ENCODE measurements at regions not wholly inside any gene's neighbourhood (a gene's known extent, or its start where the extent isn't known, plus 50 kb on each side); places are given as distances from the start of the nearest gene placed in this dataset.
"Not testable (repeated sequence)": the region's sequence is repeated elsewhere in the genome, so short reads cannot be mapped to it uniquely, and the experiment has no call there.

GRCh38 chr1:148686735-148687134 is 61.8 kb upstream of the NUDT4B start:
- TF ChIP-seq EZH2phosphoT487 (IDR thresholded peaks at IDR 0.05; ENCODE audit: borderline replicate concordance, low read depth, low read length); CTCF (conservative IDR thresholded peaks at IDR 0.05; ENCODE audit: low read length): not testable (repeated sequence)
